ENCODE measurements at regions not wholly inside any gene's neighbourhood (a gene's known extent, or its start where the extent isn't known, plus 50 kb on each side); places are given as distances from the start of the nearest gene placed in this dataset.

DNA sequence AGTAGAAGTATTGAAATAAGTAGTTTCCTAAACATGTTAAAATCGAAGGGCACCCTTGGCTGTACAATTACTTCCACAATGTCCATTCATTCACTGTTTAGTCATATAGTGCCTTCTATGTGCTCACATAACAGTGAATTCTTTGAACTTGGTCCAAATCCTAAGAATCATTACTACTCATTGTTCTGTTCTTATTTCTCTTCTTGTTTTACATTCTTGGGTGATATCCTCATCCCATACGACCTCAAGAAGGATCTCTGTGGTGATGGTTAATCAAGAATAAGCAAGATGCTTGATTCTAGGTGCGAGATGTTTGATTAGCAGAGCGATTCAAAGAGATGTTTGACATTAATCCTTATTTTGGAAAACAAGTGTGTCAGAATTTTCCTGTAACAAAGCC, 667.4 kb upstream of the ZP4 start:
- TF ChIP-seq, protein P1, sequence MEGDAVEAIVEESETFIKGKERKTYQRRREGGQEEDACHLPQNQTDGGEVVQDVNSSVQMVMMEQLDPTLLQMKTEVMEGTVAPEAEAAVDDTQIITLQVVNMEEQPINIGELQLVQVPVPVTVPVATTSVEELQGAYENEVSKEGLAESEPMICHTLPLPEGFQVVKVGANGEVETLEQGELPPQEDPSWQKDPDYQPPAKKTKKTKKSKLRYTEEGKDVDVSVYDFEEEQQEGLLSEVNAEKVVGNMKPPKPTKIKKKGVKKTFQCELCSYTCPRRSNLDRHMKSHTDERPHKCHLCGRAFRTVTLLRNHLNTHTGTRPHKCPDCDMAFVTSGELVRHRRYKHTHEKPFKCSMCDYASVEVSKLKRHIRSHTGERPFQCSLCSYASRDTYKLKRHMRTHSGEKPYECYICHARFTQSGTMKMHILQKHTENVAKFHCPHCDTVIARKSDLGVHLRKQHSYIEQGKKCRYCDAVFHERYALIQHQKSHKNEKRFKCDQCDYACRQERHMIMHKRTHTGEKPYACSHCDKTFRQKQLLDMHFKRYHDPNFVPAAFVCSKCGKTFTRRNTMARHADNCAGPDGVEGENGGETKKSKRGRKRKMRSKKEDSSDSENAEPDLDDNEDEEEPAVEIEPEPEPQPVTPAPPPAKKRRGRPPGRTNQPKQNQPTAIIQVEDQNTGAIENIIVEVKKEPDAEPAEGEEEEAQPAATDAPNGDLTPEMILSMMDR (IDR thresholded peaks at IDR 0.05) = no peak
- no peak for TF ChIP-seq POLR2A (IDR thresholded peaks at IDR 0.05)
- TF ChIP-seq POLR2AphosphoS5 (IDR thresholded peaks at IDR 0.05) = no peak

Measured in upper lobe of left lung (tissue), 4 donors.